DOHH2 (cell line): ENCODE measurements at regions not wholly inside any gene's neighbourhood (a gene's known extent, or its start where the extent isn't known, plus 50 kb on each side); places are given as distances from the start of the nearest gene placed in this dataset.

Experiments
- EZH2phosphoT487 ChIP-seq: fragments of 200-600 bp; sonication (generic); IDR thresholded peaks from 2 replicates; pipeline ENCODE4 v1.6.1; 2017; ENCODE audit warnings: borderline replicate concordance, mild to moderate bottlenecking, antibody characterized with exemption, low read length, moderate library complexity, mixed read lengths
- TF ChIP-seq, protein P1 (sequence below): fragments of 200-600 bp; sonication (generic); IDR thresholded peaks from one replicate; pipeline ENCODE4 v1.5.1; 2014; ENCODE audit warnings: antibody characterized with exemption, mild to moderate bottlenecking, low read depth, low read length; ENCODE audit not compliant: poor library complexity, severe bottlenecking

DNA sequence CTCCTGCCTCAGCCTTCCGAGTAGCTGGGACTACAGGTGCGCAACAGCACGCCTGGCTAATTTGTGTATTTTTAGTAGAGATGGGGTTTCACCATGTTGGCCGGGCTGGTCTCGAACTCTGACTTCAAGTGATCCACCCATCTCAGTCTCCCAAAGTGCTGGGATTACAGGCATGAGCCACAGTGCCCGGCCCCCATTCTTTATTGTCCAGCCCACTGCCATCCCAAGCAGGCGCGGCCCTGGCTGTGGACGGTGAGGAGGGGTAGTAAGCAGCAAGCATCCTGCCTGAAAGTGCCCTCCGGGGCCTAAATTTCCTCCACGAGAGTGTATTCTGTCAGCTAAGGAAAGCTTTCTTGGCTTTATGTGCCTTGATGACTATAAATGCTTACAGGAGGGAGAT is 113.2 kb upstream of the CSF3R start:
- TF ChIP-seq, protein P1, sequence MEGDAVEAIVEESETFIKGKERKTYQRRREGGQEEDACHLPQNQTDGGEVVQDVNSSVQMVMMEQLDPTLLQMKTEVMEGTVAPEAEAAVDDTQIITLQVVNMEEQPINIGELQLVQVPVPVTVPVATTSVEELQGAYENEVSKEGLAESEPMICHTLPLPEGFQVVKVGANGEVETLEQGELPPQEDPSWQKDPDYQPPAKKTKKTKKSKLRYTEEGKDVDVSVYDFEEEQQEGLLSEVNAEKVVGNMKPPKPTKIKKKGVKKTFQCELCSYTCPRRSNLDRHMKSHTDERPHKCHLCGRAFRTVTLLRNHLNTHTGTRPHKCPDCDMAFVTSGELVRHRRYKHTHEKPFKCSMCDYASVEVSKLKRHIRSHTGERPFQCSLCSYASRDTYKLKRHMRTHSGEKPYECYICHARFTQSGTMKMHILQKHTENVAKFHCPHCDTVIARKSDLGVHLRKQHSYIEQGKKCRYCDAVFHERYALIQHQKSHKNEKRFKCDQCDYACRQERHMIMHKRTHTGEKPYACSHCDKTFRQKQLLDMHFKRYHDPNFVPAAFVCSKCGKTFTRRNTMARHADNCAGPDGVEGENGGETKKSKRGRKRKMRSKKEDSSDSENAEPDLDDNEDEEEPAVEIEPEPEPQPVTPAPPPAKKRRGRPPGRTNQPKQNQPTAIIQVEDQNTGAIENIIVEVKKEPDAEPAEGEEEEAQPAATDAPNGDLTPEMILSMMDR: no peak
- no peak for TF ChIP-seq EZH2phosphoT487
